Hepatocyte (in vitro differentiated cells): ENCODE measurements at regions not wholly inside any gene's neighbourhood (a gene's known extent, or its start where the extent isn't known, plus 50 kb on each side); places are given as distances from the start of the nearest gene placed in this dataset.

Source experiments
- DNase-seq: peaks from one replicate; pipeline ENCODE4 v3.0.0-alpha.2; 2016; ENCODE audit warnings: low spot score
- H2AFZ ChIP-seq: fragments of 200-600 bp; sonication (generic); 2 replicates; pipeline ENCODE4 v1.6.0; 2016; ENCODE audit warnings: antibody characterized with exemption, mild to moderate bottlenecking
- H3K27ac ChIP-seq: fragments of 200-600 bp; sonication (generic); 2 replicates; pipeline ENCODE4 v1.5.1; 2016; ENCODE audit warnings: mild to moderate bottlenecking
- H3K27me3 ChIP-seq: fragments of 200-600 bp; sonication (generic); 2 replicates; pipeline ENCODE4 v1.6.1; 2016
- H3K36me3 ChIP-seq: fragments of 200-600 bp; sonication (generic); replicated peaks from 2 replicates; pipeline ENCODE4 v1.5.1; 2016; ENCODE audit warnings: low read depth; ENCODE audit not compliant: insufficient read depth
- H3K4me1 ChIP-seq: fragments of 200-600 bp; sonication (generic); 2 replicates; pipeline ENCODE4 v1.5.1; 2016; ENCODE audit warnings: mild to moderate bottlenecking, moderate library complexity; ENCODE audit not compliant: insufficient read depth
- H3K4me2 ChIP-seq: fragments of 200-600 bp; sonication (generic); 2 replicates; pipeline ENCODE4 v1.6.0; 2016
- H3K4me3 ChIP-seq: fragments of 200-600 bp; sonication (generic); 2 replicates; pipeline ENCODE4 v1.5.1; 2016; ENCODE audit warnings: mild to moderate bottlenecking
- H3K79me2 ChIP-seq: fragments of 200-600 bp; sonication (generic); 2 replicates; pipeline ENCODE4 v1.6.0; 2017; ENCODE audit warnings: mild to moderate bottlenecking
- H3K9me2 ChIP-seq: fragments of 200-600 bp; sonication (generic); replicated peaks from 2 replicates; pipeline ENCODE4 v1.6.0; 2017; ENCODE audit warnings: mild to moderate bottlenecking; ENCODE audit not compliant: insufficient read depth
- H3K9me3 ChIP-seq: fragments of 200-600 bp; sonication (generic); 2 replicates; pipeline ENCODE4 v1.5.1; 2016; ENCODE audit warnings: low read depth, mild to moderate bottlenecking
- H4K20me1 ChIP-seq: fragments of 200-600 bp; sonication (generic); 2 replicates; pipeline ENCODE4 v1.6.0; 2016; ENCODE audit warnings: mild to moderate bottlenecking; ENCODE audit not compliant: insufficient read depth, poor library complexity, severe bottlenecking
- CTCF ChIP-seq: fragments of 200-600 bp; sonication (generic); IDR thresholded peaks from 2 replicates; pipeline ENCODE4 v1.5.1; 2016; ENCODE audit warnings: antibody characterized with exemption, mild to moderate bottlenecking; ENCODE audit not compliant: poor library complexity
- EZH2 ChIP-seq: fragments of 200-600 bp; sonication (generic); IDR thresholded peaks from 2 replicates; pipeline ENCODE4 v1.6.1; 2016; ENCODE audit warnings: antibody characterized with exemption, mild to moderate bottlenecking, borderline replicate concordance
- EZH2phosphoT487 ChIP-seq: fragments of 200-600 bp; sonication (generic); IDR thresholded peaks from one replicate; pipeline ENCODE4 v1.6.1; 2018; ENCODE audit warnings: antibody characterized with exemption, mild to moderate bottlenecking, low read depth, moderate library complexity; ENCODE audit not compliant: unreplicated experiment, severe bottlenecking
- WGBS: methylation state at CpG from one replicate; pipeline ENCODE4 v1.1.6; 2016; ENCODE audit warnings: low lambda C conversion rate; ENCODE audit errors: missing lambda C conversion rate; 5-methylcytosine and 5-hydroxymethylcytosine counted together

- no peaks in the 10 kb centered on the region for H3K27me3 ChIP-seq
- no peaks in the 10 kb centered on the region for H3K9me2 ChIP-seq
- no peak for DNase-seq
- 42% methylated on average over 1 of the region's 1 CpG for WGBS
- H3K4me2 ChIP-seq, result no peak overlapping the region
- no peaks in the 10 kb centered on the region for H4K20me1 ChIP-seq
- H3K9me3 ChIP-seq, result no peaks in the 10 kb centered on the region
- no peaks in the 10 kb centered on the region for H3K4me1 ChIP-seq
- H3K27ac ChIP-seq, result no peak overlapping the region
- no peak overlapping the region for H3K4me3 ChIP-seq
- no peak overlapping the region for H2AFZ ChIP-seq
- H3K79me2 ChIP-seq, result no peaks in the 10 kb centered on the region
- TF ChIP-seq EZH2phosphoT487 (no peak), EZH2 (no peak), CTCF (no peak)
- no peaks in the 10 kb centered on the region for H3K36me3 ChIP-seq
Observed at GRCh38 chr2:180715044-180715443, 265.4 kb upstream of the UBE2E3 start.

- no peak overlapping the region for H3K4me3 ChIP-seq
- no peaks in the 10 kb centered on the region for H3K9me2 ChIP-seq
- H3K27me3 ChIP-seq, result no peaks in the 10 kb centered on the region
- no peaks in the 10 kb centered on the region for H3K36me3 ChIP-seq
- no peak for TF ChIP-seq EZH2
- no peak for TF ChIP-seq CTCF
- no peak for TF ChIP-seq EZH2phosphoT487
- no peaks in the 10 kb centered on the region for H4K20me1 ChIP-seq
- 94% methylated on average over 5 of the region's 5 CpGs for WGBS
- no peak overlapping the region for H3K27ac ChIP-seq
- peaks cover 8% of the 10 kb centered on the region for H3K4me1 ChIP-seq
- no peak overlapping the region for H3K4me2 ChIP-seq
- no peaks in the 10 kb centered on the region for H3K9me3 ChIP-seq
- no peaks in the 10 kb centered on the region for H3K79me2 ChIP-seq
- DNase-seq, result no peak
- H2AFZ ChIP-seq, result no peak overlapping the region
Observed at GRCh38 chr2:180709392-180710145, 270.8 kb upstream of the UBE2E3 start.

DNA sequence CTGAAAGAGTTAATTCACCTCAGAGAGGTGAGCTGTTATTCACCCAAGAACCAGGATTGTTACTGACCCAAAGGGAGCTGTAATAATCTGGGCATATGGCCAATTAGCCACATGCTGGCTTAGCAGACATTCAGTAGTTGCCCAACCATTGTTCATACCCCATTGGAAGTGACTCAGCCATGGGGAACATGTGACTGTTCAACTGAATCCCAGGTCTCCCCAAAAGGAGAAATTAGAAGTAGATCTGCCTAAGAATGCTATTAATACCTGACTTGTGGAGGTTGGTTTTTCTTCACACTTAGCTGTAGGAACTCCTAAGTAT lies 272.6 kb upstream of the UBE2E3 start:
- TF ChIP-seq CTCF (no peak), EZH2 (no peak), EZH2phosphoT487 (no peak)
- no peak overlapping the region for H3K4me3 ChIP-seq
- H3K79me2 ChIP-seq, result no peaks in the 10 kb centered on the region
- no peak overlapping the region for H3K4me2 ChIP-seq
- H2AFZ ChIP-seq, result no peak overlapping the region
- no peaks in the 10 kb centered on the region for H3K9me3 ChIP-seq
- no peaks in the 10 kb centered on the region for H3K36me3 ChIP-seq
- DNase-seq, result peak; percentile 52
- no peak overlapping the region for H3K27ac ChIP-seq
- H4K20me1 ChIP-seq, result no peaks in the 10 kb centered on the region
- H3K27me3 ChIP-seq, result no peaks in the 10 kb centered on the region
- H3K4me1 ChIP-seq, result peaks cover 8% of the 10 kb centered on the region
- H3K9me2 ChIP-seq, result no peaks in the 10 kb centered on the region
